ENCODE measurements at regions not wholly inside any gene's neighbourhood (a gene's known extent, or its start where the extent isn't known, plus 50 kb on each side); places are given as distances from the start of the nearest gene placed in this dataset.

DNA sequence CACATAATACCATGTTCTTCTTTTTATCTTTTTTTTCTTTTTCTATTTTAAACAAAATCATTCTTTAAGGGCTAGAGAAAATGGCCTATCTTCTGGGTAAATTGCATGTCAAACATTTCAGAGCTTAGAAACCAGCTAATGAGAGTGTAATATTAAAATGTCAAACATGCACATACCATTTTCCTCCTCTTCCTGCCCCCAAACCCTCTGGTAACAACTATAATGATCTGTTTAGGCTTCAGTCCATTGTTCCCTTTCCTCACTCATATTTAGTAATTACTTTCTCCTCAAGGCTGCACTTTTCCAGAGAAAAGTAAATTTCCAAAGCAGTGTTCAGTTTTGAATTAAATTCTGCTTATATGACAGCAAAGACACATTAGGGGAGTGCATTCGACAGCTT is 224.3 kb upstream of the ROBO2 start:
- Histone ChIP-seq H3K27ac (ENCODE audit: low read length) (no peak overlapping the region), H3K9me3 (ENCODE audit: insufficient read depth, low read length, severe bottlenecking) (no peaks in the 10 kb centered on the region), H3K36me3 (ENCODE audit: insufficient read depth, low read length) (no peaks in the 10 kb centered on the region), H3K4me3 (ENCODE audit: low read depth in 1 of 2, low read length in 2 of 2) (no peak overlapping the region), H3K4me1 (ENCODE audit: insufficient read depth, low read length) (no peaks in the 10 kb centered on the region), H4K20me1 (ENCODE audit: insufficient read depth, low read length) (no peaks in the 10 kb centered on the region), H3K9ac (ENCODE audit: low read depth, low read length) (no peak overlapping the region), H3K79me2 (ENCODE audit: insufficient read depth, low read length) (no peaks in the 10 kb centered on the region), H3K4me2 (ENCODE audit: insufficient read depth, low read length) (no peak overlapping the region), H3K27me3 (ENCODE audit: insufficient read depth, low read length, poor library complexity) (no peaks in the 10 kb centered on the region), H2AFZ (ENCODE audit: low read depth, low read length) (no peak overlapping the region)
- DNase-seq (no peak), ATAC-seq (ENCODE audit: insufficient read depth, low read depth) (no peak)
- TF ChIP-seq EZH2 (IDR thresholded peaks at IDR 0.05; ENCODE audit: borderline replicate concordance, low read depth, low read length, severe bottlenecking) = no peak
- TF ChIP-seq, protein P1, sequence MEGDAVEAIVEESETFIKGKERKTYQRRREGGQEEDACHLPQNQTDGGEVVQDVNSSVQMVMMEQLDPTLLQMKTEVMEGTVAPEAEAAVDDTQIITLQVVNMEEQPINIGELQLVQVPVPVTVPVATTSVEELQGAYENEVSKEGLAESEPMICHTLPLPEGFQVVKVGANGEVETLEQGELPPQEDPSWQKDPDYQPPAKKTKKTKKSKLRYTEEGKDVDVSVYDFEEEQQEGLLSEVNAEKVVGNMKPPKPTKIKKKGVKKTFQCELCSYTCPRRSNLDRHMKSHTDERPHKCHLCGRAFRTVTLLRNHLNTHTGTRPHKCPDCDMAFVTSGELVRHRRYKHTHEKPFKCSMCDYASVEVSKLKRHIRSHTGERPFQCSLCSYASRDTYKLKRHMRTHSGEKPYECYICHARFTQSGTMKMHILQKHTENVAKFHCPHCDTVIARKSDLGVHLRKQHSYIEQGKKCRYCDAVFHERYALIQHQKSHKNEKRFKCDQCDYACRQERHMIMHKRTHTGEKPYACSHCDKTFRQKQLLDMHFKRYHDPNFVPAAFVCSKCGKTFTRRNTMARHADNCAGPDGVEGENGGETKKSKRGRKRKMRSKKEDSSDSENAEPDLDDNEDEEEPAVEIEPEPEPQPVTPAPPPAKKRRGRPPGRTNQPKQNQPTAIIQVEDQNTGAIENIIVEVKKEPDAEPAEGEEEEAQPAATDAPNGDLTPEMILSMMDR (IDR thresholded peaks at IDR 0.05; ENCODE audit: borderline replicate concordance, extremely low read depth, low read length, poor library complexity, severe bottlenecking) = no peak

DNA sequence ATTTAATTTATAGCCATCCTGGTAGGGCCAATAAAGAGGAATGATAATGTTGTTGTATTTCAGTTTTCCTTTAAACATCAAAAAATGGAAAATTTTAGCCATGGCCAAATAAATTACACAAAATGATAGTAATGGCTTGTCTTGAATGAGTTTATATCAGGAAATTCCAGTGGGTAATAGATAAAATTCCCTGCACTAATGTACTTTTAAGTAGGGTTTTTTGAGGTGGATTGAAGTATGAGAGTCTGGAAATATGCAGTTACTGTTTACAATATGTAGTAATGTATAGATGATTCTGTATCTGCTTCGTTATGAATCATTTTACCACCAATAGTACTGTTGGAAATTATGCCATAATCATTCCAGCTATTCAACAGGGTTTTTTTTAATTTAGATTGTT is 219.4 kb upstream of the ROBO2 start:
- no peak for DNase-seq
- TF ChIP-seq, protein P1 (IDR thresholded peaks at IDR 0.05; ENCODE audit: borderline replicate concordance, extremely low read depth, low read length, poor library complexity, severe bottlenecking) = no peak
- TF ChIP-seq EZH2 (IDR thresholded peaks at IDR 0.05; ENCODE audit: borderline replicate concordance, low read depth, low read length, severe bottlenecking) = no peak
- no peaks in the 10 kb centered on the region for H3K4me1 ChIP-seq (ENCODE audit: insufficient read depth, low read length)
- H4K20me1 ChIP-seq (ENCODE audit: insufficient read depth, low read length) = no peaks in the 10 kb centered on the region
- H3K79me2 ChIP-seq (ENCODE audit: insufficient read depth, low read length) = no peaks in the 10 kb centered on the region
- H3K4me2 ChIP-seq (ENCODE audit: insufficient read depth, low read length) = no peak overlapping the region
- H2AFZ ChIP-seq (ENCODE audit: low read depth, low read length) = no peak overlapping the region
- H3K27ac ChIP-seq (ENCODE audit: low read length) = no peak overlapping the region
- no peak overlapping the region for H3K9ac ChIP-seq (ENCODE audit: low read depth, low read length)
- no peak for ATAC-seq (ENCODE audit: insufficient read depth, low read depth)
- no peak overlapping the region for H3K4me3 ChIP-seq (ENCODE audit: low read depth in 1 of 2, low read length in 2 of 2)
- no peaks in the 10 kb centered on the region for H3K9me3 ChIP-seq (ENCODE audit: insufficient read depth, low read length, severe bottlenecking)
- H3K27me3 ChIP-seq (ENCODE audit: insufficient read depth, low read length, poor library complexity) = no peaks in the 10 kb centered on the region
- H3K36me3 ChIP-seq (ENCODE audit: insufficient read depth, low read length) = no peaks in the 10 kb centered on the region

DNA sequence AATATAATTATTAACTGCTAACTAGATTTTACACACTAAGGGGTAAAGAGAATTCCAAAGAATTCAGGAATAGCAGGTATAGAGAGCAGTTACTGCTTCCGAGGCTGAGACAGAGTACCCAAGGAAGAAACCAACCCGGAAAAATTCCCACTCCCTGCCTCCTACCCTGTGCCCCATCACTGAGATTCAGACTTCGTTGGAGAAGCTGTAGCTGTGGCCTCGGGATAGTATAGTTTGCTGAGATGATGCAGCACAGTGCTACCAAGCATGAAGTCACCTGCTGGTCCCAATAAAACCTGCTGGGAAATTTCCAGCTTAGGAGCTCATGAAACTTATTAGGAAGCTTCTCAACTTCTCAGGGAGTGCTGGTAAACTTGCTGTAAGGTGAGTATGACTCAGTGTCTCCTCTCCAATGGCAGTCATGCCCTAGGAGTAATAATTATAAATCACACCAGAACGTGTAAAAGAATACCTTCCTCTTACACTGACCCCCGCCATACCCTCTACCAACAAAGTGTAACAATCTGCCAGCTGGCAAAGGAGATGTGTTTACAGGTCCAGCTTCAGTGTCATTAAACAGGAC is 215.2 kb upstream of the ROBO2 start:
- no peaks in the 10 kb centered on the region for H3K4me1 ChIP-seq (ENCODE audit: insufficient read depth, low read length)
- no peak overlapping the region for H3K9ac ChIP-seq (ENCODE audit: low read depth, low read length)
- no peak for TF ChIP-seq EZH2 (IDR thresholded peaks at IDR 0.05; ENCODE audit: borderline replicate concordance, low read depth, low read length, severe bottlenecking)
- TF ChIP-seq, protein P1 (IDR thresholded peaks at IDR 0.05; ENCODE audit: borderline replicate concordance, extremely low read depth, low read length, poor library complexity, severe bottlenecking) = no peak
- H4K20me1 ChIP-seq (ENCODE audit: insufficient read depth, low read length) = no peaks in the 10 kb centered on the region
- H3K27ac ChIP-seq (ENCODE audit: low read length) = no peak overlapping the region
- no peak overlapping the region for H2AFZ ChIP-seq (ENCODE audit: low read depth, low read length)
- no peak overlapping the region for H3K4me2 ChIP-seq (ENCODE audit: insufficient read depth, low read length)
- no peaks in the 10 kb centered on the region for H3K79me2 ChIP-seq (ENCODE audit: insufficient read depth, low read length)
- DNase-seq (no peak), ATAC-seq (ENCODE audit: insufficient read depth, low read depth) (no peak)
- no peaks in the 10 kb centered on the region for H3K9me3 ChIP-seq (ENCODE audit: insufficient read depth, low read length, severe bottlenecking)
- no peaks in the 10 kb centered on the region for H3K27me3 ChIP-seq (ENCODE audit: insufficient read depth, low read length, poor library complexity)
- no peaks in the 10 kb centered on the region for H3K36me3 ChIP-seq (ENCODE audit: insufficient read depth, low read length)
- no peak overlapping the region for H3K4me3 ChIP-seq (ENCODE audit: low read depth in 1 of 2, low read length in 2 of 2)

DNA sequence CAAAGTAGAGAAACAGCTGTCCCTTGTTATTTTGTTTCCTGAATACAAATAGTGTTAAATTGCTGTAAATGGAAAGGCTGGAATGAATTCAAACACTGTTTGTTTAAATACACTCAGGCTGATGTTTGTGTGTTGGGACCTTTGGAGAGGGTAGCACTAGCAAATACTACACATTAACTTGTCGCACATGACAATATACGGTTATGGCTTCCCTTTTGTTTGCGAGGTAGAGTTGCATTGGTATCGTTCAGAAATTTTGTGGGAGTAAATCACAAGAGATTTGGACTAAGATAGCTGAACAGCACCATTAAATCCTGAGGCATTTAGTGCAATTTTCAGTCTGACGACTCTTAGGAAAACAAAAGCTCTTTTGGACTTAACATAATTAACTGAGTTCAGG is 213.0 kb upstream of the ROBO2 start:
- no peak overlapping the region for H3K27ac ChIP-seq (ENCODE audit: low read length)

More for the DNA sequence above, 213.0 kb upstream of the ROBO2 start:
- H3K9me3 ChIP-seq (ENCODE audit: insufficient read depth, low read length, severe bottlenecking) = no peaks in the 10 kb centered on the region
- ATAC-seq (ENCODE audit: insufficient read depth, low read depth) (no peak), DNase-seq (no peak)
- H3K9ac ChIP-seq (ENCODE audit: low read depth, low read length) = no peak overlapping the region
- no peak overlapping the region for H3K4me3 ChIP-seq (ENCODE audit: low read depth in 1 of 2, low read length in 2 of 2)
- no peaks in the 10 kb centered on the region for H3K36me3 ChIP-seq (ENCODE audit: insufficient read depth, low read length)
- H4K20me1 ChIP-seq (ENCODE audit: insufficient read depth, low read length) = no peaks in the 10 kb centered on the region
- no peaks in the 10 kb centered on the region for H3K79me2 ChIP-seq (ENCODE audit: insufficient read depth, low read length)
- no peak overlapping the region for H2AFZ ChIP-seq (ENCODE audit: low read depth, low read length)
- no peaks in the 10 kb centered on the region for H3K4me1 ChIP-seq (ENCODE audit: insufficient read depth, low read length)
- H3K4me2 ChIP-seq (ENCODE audit: insufficient read depth, low read length) = no peak overlapping the region
- no peaks in the 10 kb centered on the region for H3K27me3 ChIP-seq (ENCODE audit: insufficient read depth, low read length, poor library complexity)
- no peak for TF ChIP-seq EZH2 (IDR thresholded peaks at IDR 0.05; ENCODE audit: borderline replicate concordance, low read depth, low read length, severe bottlenecking)
- TF ChIP-seq, protein P1 (IDR thresholded peaks at IDR 0.05; ENCODE audit: borderline replicate concordance, extremely low read depth, low read length, poor library complexity, severe bottlenecking) = no peak

Data from DND-41 (cell line).